DOHH2 (cell line): ENCODE measurements at regions not wholly inside any gene's neighbourhood (a gene's known extent, or its start where the extent isn't known, plus 50 kb on each side); places are given as distances from the start of the nearest gene placed in this dataset.

Source experiments
- CTCF ChIP-seq: fragments of 200-600 bp; sonication (generic); IDR thresholded peaks from one replicate; pipeline ENCODE4 v1.5.1; 2014; ENCODE audit warnings: antibody characterized with exemption, mild to moderate bottlenecking, low read depth, low read length; ENCODE audit not compliant: poor library complexity, severe bottlenecking
- EZH2phosphoT487 ChIP-seq: fragments of 200-600 bp; sonication (generic); IDR thresholded peaks from 2 replicates; pipeline ENCODE4 v1.6.1; 2017; ENCODE audit warnings: borderline replicate concordance, mild to moderate bottlenecking, antibody characterized with exemption, low read length, moderate library complexity, mixed read lengths

- TF ChIP-seq CTCF, result no peak
- TF ChIP-seq EZH2phosphoT487, result no peak
These were observed 101.6 kb upstream of the MPHOSPH6 start for GRCh38 chr16:82271636-82272035.
